NCI-H82 (cell line): ENCODE measurements at regions not wholly inside any gene's neighbourhood (a gene's known extent, or its start where the extent isn't known, plus 50 kb on each side); places are given as distances from the start of the nearest gene placed in this dataset.
"Not testable (repeated sequence)": the region's sequence is repeated elsewhere in the genome, so short reads cannot be mapped to it uniquely, and the experiment has no call there.

ENCODE experiments used
- DNase-seq: peaks from one replicate; lab custom pipeline; 2025; lab: John Stamatoyannopoulos, UW

DNA sequence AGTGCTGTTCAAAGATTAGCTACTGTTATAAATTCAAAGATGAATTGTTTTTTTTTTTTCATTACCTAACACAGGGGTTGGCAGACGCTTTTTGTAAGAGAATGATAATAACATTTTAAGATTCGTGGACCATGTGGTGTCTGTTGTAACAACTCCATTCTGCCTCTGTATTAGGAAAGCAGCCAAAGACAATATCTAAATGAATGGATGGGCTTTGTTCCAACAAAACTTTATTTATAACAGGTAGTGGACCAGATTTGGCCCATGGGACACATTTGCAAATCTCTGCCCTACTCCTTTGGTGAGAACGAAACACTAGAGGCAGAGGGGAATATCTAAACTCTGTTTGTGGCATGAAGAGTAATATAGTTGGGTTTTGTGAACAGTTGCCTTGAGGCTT, 83.6 kb upstream of the BLID start:
- DNase-seq: no peak

DNA sequence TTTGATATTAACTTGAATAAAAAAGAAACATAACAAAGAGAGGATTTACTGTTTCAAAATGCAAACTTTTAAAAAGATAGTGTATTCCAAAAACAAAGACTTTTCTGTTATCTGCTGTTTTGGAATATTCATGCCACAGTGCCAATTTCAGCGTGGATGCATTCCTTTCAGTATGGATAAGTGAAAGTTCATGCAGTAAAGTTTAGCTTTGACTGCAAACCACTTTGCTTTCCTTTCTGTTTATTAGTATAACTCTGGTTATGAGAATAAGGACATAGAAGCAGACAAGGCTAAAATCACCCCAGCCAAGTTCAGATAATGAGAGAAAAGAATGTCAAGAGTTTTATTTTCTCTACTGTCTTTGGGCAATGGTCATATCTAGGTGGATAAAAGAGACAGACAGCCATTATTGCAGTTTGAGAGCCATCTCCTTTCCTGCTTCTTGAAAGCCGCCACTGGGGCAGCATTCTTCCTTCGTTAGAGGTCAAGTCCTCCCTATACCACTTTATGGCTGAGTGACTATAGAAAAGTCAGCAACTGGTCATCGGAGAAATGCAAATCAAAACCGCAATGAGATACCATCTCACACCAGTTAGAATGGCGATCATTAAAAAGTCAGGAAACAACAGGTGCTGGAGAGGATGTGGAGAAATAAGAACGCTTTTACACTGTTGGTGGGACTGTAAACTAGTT, 82.4 kb upstream of the BLID start:
- no peak for DNase-seq

DNA sequence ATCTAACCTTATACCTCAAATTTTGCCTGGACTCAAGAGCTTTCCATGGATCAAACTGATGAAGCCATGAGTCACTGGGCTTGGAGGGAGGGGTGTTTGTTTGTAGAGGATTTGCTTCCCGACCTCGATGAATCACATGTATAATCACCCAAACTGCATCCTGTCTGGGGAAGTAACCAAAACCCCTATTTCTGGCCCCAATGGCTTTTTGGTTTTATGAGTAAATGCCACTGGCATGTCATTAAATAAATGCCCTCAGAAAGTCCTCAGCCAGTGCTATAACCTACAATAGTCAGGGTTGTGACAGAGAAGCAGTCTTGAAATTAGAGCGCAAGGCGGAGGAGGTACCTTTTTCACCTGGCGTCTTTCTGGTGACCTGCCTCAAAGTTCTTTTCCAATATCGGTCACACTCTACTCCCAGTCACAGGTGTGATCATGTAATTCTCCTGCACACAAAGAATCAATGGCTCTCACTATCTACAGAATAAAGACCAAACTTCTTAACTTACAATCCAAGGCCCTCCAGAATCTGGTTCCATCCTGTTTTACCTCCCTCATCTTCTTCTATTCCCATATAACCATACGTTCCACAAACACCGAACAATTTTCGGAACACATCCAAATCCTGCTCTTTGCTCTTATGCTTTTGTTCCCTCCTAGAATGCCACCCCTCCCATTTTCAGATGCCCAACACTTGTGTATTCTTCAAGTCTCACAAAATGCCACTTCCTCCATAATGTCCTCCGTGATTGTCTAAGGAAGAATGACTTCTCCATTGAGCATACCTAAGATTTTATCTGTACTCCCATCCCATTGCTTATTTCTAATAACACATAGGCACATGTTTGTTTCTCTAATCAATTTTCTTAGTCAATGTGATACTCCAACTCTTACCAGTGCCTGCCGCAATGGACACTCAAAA, 81.3 kb upstream of the BLID start:
- DNase-seq: no peak

DNA sequence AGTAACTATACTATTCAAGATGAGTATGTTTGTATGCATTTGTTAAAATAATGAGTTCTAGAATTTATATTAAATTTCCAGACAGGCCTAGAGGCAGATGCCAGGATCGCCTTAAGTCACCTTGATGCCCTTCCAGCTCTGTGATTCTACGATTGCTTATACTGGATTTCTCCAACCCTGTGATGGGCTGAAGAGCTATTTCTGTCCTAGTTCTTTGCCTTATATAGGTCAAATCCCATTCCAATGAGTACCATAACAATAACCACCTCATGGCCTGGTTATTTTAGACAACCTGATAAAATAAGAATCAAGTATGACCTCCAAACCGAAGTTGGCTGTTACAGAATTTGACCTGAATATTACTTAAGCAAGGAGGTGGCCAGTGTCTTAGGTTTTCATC, 79.8 kb upstream of the BLID start:
- no peak for DNase-seq

DNA sequence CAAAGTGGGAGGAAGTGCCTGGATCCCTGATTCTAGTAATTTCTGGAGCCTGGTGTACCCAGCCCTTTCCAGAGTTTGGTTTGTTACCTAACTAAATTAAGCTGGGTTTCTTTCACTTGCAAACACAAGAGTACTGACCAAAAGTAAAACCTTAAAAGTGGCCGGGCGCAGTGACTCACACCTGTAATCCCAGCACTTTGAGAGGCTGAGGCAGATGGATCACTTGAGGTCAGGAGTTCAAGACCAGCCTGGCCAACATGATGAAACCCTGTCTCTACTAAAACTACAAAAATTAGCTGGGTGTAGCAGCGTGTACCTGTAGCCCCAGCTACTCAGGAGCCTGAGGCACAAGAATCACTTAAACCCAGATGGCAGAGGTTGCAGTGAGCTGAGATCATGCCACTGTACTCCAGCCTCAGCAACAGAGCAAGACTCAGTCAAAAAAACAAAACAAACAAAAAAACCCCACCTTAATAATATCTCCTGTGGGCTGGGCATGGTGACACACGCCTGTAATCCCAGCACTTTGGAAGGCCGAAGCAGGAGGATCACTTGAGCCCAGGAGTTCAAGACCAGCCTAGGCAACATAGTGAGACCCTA, 78.0 kb upstream of the BLID start:
- not testable (repeated sequence) for DNase-seq

DNA sequence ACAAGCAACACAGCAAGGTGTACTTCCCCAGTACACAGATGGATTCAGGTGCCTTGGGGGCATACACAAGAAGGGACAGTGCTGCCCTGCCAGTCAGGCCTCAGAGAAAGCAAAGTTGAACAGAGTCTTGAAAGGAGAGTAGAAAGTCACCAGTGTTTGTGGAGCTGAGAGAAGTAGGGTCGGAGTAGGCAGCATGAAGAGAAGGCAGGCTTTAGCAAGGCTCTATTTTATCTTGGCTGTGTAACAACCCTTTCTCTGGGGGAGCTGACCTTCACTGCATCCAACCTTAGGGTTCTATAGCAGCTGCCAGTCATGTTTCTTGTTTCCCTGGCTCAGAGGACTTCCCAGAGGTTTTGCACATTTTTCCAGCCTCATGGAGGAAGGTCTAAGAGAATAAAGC, 77.4 kb upstream of the BLID start:
- no peak for DNase-seq

DNA sequence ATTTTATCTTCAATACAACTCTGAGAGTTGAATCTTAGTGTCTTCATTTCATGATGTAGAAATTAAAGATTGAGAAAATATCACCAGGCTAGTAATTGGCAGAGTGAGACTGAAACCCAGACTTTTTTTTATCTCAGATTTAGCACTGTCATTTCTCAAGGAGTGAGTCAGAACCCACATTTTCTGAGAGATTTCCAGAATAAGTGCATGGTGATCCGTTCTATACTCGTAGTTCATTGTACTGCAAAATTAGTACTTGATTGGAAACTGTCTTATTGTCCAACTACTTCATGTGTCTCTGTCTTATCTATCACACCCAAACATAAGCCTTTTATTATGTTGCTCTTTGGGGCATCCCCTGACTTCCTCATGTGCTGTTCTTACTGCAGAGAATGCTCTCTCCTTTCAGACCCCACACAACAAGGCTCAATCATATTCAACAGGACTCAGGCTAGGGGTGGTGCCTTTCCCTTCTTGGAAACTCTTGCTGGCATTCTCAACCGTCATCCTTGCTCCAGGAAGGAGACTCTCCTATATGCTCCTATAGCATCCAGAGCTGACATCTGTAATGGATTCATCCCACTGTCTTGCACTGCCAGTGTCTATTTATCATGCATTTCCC, 76.7 kb upstream of the BLID start:
- DNase-seq: no peak

DNA sequence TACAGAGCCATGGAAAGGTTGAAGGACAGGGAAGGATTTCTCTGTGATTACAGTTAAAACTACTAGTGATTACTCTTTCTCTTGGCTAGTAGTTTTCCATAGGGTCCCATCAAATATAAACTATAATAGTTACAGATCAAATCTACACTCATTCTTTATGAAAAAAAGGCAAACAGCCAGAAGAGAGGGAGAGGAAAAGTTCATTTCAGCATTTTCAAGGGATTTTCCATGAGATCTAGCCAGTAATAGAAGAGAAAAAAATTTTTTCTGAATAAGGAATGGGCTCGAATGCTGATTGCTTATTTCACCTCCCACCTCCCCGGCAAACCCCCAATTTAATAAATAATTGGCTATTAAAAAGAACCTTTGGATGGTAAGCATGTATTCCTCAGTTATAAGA, 74.8 kb upstream of the BLID start:
- no peak for DNase-seq

DNA sequence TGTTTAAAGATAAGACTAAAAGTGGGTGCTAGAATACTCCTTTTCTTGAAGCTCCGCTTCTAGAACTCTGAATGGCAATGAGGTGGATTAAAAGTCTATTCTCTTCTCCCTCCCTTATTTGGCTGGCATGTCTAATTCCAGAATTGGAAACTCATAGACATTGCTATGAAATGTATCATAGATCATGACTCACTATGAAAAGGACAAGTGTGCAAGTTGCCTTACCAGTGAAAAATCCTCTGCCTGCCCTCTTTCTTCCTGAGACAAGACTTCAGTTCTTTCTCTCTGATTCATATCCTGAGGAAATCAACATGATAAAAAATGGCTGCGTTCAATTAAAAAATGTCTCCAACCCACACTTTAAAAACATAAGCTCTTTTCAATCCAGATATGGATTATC, 73.2 kb upstream of the BLID start:
- DNase-seq: no peak

DNA sequence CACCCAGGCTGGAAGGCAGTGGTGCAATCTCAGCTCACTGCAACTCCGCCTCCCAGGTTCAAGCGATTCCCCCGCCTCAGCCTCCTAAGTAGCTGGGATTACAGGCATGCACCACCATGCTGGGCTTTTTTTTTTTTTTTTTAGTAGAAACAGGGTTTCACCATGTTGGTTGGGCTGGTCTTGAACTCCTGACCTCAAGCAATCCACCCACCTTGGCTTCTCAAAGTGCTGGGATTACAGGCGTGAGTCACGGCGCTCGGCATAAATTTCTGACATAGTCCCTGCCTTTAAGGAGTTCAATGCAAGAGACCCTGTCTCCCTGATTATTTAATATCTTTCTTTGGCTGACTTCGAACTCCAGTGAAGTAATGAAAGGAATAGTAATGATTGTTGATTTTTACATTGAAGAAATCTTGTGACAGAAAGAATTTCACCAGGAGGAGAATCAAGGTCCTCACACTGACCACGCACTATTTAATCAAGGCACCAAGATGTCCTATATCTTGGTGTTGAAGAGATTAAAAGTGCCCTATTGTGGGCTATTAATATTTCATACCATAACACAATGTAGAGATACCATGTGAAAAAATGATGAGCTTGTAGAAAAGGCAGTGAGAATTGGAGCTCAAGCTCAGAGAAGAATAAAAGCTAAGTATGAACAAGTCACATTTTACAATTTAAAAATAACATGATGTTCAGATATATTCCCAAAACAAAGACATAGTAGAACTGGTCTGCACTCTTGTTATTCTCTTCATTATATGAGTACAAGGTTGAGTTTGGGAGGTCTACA, 71.6 kb upstream of the BLID start:
- no peak for DNase-seq

DNA sequence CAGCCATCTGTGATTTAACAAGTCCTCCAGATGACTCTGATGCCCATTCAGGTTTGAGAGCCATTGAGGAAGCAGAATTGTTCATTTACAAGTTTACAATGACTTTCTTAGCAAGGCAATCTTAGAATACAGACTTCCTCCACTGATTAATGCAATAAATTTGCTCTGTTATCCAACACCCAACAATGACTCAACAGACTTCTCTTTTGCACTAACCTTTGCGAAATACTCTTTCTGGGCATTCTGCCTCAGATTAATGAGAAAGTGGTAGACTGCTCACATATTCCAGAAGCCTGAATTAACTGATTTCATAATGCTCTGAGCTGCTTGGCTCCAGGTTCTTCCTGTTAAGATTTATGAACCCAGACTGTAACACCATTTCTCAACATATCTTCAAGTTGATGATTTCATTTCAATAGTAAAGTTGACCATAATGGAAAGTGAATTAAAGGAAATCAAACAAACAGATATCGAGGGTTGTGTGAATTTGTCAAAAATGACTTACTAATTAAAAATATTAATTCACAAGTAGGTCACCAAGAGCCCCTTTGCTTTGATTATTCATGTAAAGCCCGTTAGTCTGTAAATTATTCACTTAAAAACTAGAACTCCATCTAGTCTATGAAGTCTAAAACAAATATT, 70.5 kb upstream of the BLID start:
- no peak for DNase-seq

DNA sequence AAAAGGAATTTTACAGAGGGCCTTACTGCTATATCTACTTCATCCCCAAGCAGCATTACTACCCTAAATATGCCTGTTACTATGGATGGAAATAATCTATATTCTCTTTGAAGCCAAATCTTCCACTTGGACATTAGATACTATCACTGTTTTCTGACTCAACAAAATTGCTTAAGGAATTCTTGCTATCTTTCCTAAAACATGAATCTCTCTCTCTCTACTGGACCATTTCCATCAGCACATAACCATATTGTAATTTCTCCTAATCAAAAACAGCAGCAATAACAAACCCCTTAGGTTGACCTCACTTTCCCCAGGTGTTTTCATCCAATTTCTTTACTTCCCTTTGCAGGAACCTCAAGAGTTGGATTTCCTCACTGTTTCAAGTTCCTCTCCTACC, 67.9 kb upstream of the BLID start:
- no peak for DNase-seq

DNA sequence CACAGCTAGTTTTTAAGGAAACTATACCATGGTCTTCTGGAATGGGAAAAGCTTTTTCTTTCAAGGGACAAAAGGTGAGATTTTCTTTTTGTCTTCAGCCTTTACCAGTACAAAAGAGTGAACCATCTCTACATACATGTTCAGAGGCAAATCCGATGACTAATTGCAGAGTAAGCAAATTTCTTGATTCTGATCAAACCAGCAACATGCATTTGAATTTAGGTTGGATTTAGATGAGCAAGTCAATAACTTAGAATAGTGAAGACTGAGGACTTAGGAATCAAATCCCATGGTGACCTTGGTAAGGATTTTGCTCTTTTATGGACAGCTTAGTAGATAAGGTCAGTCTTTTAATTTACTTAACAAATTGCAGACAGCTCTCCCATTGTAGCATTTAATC, 65.9 kb upstream of the BLID start:
- peak; percentile 2 for DNase-seq

DNA sequence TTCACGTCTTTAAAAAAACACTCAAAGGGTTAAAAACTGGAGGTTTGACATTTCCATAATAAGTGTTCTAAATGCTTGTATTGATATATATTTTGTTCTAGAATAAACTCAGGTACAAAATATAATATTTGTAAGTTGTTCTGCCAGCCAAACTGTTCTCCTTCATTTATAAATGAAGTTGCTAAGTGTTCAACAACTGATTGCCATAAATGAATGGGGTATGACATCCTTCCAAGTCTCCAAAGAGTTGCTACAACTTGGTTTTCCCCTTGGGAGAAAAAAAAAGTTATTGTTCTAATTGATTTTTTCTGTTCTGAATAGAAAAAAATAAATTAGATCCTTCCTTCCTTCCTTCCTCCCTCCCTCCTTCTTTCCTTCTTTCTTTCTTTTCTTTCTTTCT, 65.4 kb upstream of the BLID start:
- no peak for DNase-seq

DNA sequence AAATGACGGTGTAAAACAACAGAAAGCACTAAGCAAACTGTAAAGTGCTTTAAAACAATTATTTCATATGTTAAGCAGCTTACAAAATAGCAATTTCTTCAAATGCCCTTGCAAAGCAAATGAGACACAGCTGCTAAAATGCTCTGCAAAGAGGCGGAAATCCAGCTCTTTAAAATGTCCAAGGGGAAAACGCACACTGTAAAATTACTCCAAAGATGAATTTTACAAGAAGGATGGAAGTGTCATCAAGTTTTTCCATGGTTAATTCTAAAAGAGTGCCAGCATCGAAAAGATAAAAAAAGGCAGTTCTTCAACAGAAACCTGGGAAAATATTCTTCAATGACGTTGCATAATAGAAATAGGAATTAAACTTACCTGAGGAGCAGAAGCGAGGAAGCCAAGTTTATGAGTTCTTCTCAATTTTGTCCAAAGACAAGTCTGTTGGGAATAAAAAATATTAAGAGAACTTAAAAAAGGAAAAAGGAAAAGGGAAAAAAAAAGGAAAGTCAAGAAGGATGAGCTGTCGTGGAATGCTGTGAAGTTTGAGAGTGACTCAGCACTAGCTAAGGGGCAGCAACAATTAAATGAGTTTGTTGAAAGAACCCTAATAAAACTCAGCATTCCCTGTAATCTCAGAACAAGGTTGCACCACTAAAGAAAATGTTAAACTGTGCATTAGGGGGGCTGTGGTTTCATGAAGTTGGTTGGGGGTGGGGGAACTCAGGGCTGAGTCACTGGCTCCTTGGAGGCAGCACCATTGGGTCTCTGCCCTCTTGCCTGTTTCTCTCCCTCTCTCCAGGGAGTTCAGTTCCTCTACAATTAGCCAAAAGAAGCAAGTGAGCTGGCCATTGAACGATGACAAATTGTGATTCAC, 64.2 kb upstream of the BLID start:
- no peak for DNase-seq

DNA sequence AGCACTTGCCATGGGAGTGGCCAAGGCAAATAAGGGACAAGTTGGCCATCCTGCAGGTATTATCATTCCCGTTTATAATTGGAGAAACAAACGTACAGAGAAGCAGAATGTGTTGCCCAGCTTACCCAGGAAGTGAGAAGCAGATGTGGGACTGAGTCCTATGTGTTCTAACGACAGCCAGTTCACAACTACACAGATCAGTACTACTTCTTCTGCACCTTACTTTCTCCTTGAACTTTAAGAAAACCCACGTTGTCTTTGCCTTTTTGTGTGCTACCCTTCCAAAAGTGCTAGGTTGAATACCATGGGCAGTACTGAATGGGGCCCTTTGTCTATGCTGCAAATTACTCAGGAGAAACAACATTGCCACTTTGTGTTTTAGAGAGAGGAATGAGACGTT, 62.8 kb upstream of the BLID start:
- no peak for DNase-seq

DNA sequence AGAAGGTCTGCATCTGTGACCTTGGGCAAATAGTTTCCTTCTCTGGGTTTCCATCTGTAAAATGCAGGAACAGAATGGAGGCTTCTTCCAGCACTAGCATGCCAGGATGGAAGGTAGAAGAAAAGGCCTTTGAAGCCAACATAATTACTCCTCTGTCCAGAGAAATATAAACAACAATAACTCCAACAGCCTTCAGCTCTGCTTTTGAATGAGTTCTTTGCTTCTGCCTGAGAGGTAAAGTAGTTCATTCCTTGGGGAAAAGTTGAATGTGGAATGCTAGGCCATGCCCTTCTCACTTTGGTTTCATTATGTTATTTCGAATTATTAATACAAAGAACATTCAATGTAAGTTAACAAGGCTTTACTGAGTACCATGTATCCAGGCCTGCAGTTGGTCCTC, 61.2 kb upstream of the BLID start:
- no peak for DNase-seq

DNA sequence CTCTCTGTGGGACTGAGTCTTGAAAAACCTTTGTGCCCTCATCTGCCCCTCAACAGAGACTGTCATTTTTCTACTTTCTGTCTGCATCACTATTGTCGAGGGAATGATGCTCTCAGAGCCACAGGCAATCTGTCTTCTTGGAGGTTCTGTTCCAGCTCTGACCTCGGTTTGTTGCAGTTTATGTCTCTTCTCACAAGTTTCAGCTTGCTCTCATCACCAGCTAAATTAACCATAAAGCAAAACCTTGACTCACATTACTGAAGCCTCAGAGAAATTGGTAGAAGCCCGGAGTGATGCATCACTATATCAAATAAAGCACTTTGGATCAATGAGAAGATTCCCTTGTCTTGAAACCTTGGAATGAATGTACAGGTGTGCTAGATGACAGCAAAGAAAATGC, 60.6 kb upstream of the BLID start:
- no peak for DNase-seq

DNA sequence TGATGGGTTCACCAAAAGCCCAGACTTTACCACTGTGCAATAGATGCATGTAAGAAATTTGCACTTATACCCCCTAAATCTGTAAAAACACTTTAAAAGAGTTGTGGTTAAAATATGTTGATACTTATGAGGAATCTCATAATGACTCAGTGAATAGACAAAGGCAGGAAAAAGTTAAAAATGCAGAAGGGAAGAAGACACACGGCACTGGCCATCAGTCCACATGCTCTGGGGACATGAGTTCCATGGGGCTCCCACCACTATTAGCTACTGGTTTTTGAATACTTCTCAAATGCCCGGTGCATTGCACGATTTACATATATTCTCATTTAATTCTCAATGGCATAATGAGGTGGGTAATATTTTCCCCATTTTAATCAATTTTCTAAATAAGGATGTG, 59.3 kb upstream of the BLID start:
- no peak for DNase-seq

DNA sequence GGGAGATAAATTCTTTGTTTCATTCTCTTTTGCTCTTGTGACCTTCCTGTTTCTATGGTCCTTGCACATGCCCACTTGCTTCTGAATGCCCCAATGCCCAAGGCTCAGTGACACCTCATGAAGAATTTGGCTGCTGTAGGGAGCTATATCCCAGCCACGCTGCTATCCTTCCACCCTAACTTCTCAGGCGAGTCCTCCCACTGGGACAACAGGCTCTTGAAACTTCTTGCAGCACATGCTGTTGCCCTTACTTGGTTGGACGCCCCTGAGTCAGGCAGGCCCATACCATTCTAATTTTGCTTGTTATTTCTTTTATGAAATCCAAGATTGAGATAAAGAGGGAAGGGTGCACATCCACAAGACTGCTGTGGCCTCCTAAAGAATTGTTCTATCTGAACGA, 57.6 kb upstream of the BLID start:
- DNase-seq: no peak

DNA sequence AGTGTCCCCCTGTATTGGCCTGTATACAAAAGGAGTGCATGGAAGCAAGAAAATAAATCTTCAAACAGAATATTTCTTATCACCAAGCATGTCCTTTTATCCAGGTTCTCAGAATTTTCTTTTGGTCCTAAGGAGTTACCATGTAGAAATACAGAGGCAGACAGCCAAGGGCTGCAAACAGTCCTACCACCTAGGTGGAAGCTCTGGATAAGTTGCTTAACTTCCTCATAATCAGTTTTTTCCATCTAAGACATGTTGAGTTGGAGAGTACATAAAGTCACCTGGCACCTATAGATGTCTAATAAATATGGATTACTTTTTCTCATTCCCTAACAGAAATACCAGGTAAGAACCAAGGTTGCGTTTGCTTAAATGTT, 57.0 kb upstream of the BLID start:
- DNase-seq: no peak
